ENCODE measurements at regions not wholly inside any gene's neighbourhood (a gene's known extent, or its start where the extent isn't known, plus 50 kb on each side); places are given as distances from the start of the nearest gene placed in this dataset.

GRCh38 chr6:137989664-137990063 is 117.6 kb downstream of the PERP start:
- TF ChIP-seq ZNF114 (CRISPR knock-in tag; IDR thresholded peaks at IDR 0.05) (no peak), CTCF (conservative IDR thresholded peaks at IDR 0.05; ENCODE audit: low read depth in 2 of 2) (no peak)
